Naive thymus-derived CD8-positive, alpha-beta T cell (primary cell): ENCODE measurements at regions not wholly inside any gene's neighbourhood (a gene's known extent, or its start where the extent isn't known, plus 50 kb on each side); places are given as distances from the start of the nearest gene placed in this dataset.

Experiments
- ATAC-seq, 2 donors: fragments of 150-1000 bp; cut with Tn5 transposase in 1 of 2; sonication (Bioruptor Pico), chemical (Tn5 transposase) in 1 of 2; 1 replicate in 1 of 2; 2 replicates in 1 of 2; pipeline ENCODE4 v1.10.0; 2021; ENCODE audit warnings: mild to moderate bottlenecking in 2 of 2, moderate library complexity in 2 of 2
- POLR2A ChIA-PET: fragments of 350-600 bp; sonication (Branson Sonifier 250); formaldehyde crosslinking; loops from one replicate; lab custom pipeline; 2021; ENCODE audit warnings: antibody characterized with exemption; lab: Charles Lee
- DNase-seq, 10 donors: peaks; one replicate each; pipeline versions ENCODE4 v3.0.0 to v3.0.0-alpha.2; 2020 to 2022
- H3K27ac Mint-ChIP-seq, 10 donors: one replicate each; pipeline ENCODE4 v1.8.0; 2020 to 2022; ENCODE audit warnings: mild to moderate bottlenecking in 10 of 10, mixed read lengths in 10 of 10, moderate library complexity in 4 of 10, inconsistent platforms in 1 of 10
- H3K27me3 Mint-ChIP-seq, 5 donors: one replicate each; pipeline ENCODE4 v1.8.0; 2021 to 2022; ENCODE audit warnings: mixed read lengths in 5 of 5
- H3K36me3 Mint-ChIP-seq, 3 donors: one replicate each; pipeline ENCODE4 v1.8.0; 2020 to 2022; ENCODE audit warnings: mixed read lengths in 3 of 3, mild to moderate bottlenecking in 2 of 3, inconsistent platforms in 1 of 3
- H3K4me1 Mint-ChIP-seq, 4 donors: one replicate each; pipeline ENCODE4 v1.8.0; 2021 to 2022; ENCODE audit warnings: mixed read lengths in 4 of 4
- H3K4me3 Mint-ChIP-seq, 10 donors: one replicate each; pipeline ENCODE4 v1.8.0; 2020 to 2022; ENCODE audit warnings: mild to moderate bottlenecking in 10 of 10, mixed read lengths in 10 of 10, moderate library complexity in 6 of 10, inconsistent platforms in 1 of 10
- H3K9me3 Mint-ChIP-seq, 9 donors: one replicate each; pipeline ENCODE4 v1.8.0; 2020 to 2022; ENCODE audit warnings: mixed read lengths in 9 of 9, mild to moderate bottlenecking in 3 of 9, inconsistent platforms in 1 of 9, moderate library complexity in 1 of 9

DNA sequence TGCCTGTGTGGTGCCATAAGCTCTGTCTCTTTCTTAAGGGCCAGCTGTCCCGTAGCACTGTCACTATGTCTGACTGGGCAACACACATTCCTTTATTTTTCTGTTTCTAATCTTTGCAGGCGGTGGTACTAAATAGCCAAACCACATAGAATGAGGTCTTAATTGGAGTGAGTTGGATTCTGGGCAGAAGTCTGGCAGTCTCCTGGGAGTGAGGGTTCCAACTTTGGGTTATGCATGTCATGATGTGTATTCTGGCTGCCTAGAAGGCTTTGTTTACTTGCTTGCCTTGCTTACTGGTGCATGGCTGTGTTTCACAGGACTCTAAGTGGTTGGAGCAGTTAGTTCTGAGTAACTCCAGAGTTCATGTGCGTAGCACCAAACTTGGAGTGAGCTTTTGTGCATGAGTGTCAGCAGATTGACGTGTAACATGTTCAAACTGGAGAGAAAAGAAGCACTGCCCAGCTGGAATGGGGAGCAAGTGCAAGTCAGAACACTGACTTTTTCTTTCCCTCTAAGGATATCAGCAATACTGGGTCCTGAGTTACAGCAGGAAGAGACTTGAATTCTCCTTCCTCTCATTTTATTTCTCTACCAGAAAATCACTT is 185.8 kb downstream of the PCSK1 start:
- H3K36me3 Mint-ChIP-seq: no peaks in the 10 kb centered on the region
- H3K4me3 Mint-ChIP-seq: no peak overlapping the region
- H3K27ac Mint-ChIP-seq: no peak overlapping the region
- no peak for DNase-seq
- POLR2A ChIA-PET: no interaction called here
- no peaks in the 10 kb centered on the region for H3K4me1 Mint-ChIP-seq
- peaks cover 7 to 24% (median 16%) of the 10 kb centered on the region in 5 donors for H3K27me3 Mint-ChIP-seq
- ATAC-seq: no peak
- peaks cover 0 to 5% (median 0%) of the 10 kb centered on the region in 9 donors for H3K9me3 Mint-ChIP-seq

DNA sequence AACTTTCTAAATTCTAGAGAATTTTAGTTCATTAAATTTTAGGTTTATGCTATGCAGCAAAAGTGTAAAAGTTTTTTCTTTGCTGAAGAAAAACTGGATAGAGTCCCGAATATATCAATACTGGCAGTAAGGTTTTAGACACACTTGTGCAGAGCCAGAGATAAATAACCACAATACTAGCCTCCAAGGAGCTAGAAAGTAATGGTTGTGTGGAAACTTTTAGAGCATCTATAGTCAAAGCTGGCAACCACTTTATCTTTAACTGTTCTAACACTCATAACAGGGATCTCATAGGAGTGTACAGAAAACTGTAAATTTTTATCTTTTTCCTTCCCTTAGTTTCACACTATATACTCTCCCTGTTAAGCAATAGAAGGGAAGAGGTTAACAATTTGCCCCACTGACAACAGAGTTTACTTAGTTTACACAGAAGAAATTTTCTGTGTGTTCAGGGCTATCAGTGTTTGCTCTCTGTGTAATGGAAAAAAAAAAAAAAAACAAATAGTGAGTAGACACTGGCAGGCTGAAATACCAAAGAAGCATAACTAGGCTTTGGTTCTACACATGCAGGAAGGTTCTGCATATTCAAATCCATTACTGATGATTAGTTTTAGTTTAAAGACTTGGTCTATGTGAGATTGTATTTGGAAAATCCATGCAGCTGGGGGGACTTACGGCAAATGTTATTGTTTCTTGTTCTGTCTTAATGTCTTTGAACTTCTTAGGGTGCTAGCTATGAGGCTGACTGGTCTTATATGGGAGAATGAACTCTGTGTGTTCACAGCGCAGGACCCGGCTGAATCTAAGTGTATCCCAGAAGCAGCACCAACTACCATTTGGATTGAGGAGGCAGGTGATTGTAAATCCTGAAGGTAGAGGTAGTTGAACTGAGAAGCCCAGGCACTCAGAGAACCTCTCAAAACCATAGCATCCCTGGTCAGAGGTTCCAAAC is 187.6 kb downstream of the PCSK1 start:
- Mint-ChIP-seq H3K9me3 (peaks cover 0 to 5% (median 0%) of the 10 kb centered on the region in 9 donors), H3K4me1 (no peaks in the 10 kb centered on the region), H3K36me3 (no peaks in the 10 kb centered on the region), H3K27ac (no peak overlapping the region), H3K27me3 (peaks cover 7 to 21% (median 16%) of the 10 kb centered on the region in 5 donors), H3K4me3 (no peak overlapping the region)
- POLR2A ChIA-PET: no interaction called here
- DNase-seq: no peak
- no peak for ATAC-seq

DNA sequence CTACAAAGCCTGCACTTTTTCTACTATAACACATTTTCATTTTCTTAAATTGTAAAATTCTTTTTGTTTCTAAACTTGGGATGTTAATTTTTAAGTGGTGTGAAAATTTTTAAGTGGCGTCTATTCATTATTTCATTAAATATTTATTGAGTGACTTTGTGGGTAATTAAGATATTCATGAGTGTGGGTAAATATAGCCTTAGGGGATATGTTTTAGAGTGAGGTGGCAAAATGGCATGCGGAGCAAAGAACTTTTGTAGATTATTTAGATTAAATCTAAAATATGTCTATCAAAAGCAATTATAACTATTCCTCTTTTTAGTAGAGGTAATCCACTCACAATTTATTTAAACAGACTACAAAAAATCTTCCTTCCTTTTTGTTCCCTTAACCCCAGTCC is 188.4 kb downstream of the PCSK1 start:
- no peaks in the 10 kb centered on the region for H3K4me1 Mint-ChIP-seq
- POLR2A ChIA-PET: no interaction called here
- no peak for DNase-seq
- ATAC-seq: no peak
- H3K27me3 Mint-ChIP-seq: peaks cover 7 to 18% (median 16%) of the 10 kb centered on the region in 5 donors
- no peaks in the 10 kb centered on the region for H3K36me3 Mint-ChIP-seq
- H3K9me3 Mint-ChIP-seq: peaks cover 0 to 5% (median 0%) of the 10 kb centered on the region in 9 donors
- H3K4me3 Mint-ChIP-seq: no peak overlapping the region
- H3K27ac Mint-ChIP-seq: no peak overlapping the region

DNA sequence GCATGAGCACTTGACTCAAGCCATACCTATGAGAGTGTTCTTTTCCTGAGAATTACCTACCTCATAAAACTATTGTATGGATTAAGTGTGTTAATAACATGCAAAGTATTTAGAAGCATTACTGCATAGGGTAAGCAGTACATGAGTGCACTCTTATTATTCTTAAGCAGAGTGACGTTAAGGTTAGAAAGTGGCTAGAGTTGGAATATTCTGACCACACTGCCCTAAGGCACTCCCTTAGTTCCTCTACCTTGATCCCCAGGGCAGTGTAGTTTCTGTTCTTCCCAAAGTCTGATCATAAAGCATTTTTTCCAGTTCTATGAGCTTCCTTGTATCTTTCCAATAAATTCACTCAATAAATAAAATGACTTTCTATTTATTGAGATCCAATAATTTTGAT is 189.2 kb downstream of the PCSK1 start:
- Mint-ChIP-seq H3K4me1 (no peaks in the 10 kb centered on the region), H3K36me3 (no peaks in the 10 kb centered on the region), H3K4me3 (no peak overlapping the region), H3K27me3 (peaks cover 7 to 17% (median 16%) of the 10 kb centered on the region in 5 donors), H3K27ac (no peak overlapping the region), H3K9me3 (peaks cover 0 to 5% (median 0%) of the 10 kb centered on the region in 9 donors)
- DNase-seq: no peak
- ATAC-seq: no peak
- POLR2A ChIA-PET: no interaction called here

DNA sequence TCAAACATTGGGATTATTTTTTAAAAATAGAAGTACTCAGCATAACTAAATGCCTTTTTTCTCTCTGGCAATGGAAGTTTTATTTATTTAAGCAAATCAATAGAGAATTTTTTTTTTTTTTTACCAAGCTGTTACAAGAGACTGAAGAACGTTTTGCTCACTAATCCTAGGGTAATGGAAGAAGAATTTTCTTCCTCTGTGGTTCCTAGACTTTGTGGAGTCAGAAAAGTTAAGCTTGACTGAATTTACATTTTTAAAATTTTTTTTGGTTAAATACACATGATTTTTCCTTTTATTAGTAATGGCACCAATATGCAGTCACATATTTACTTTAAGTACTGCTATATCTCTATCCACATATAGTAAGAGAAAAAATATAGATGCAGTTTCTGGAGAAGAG is 189.8 kb downstream of the PCSK1 start:
- H3K9me3 Mint-ChIP-seq: peaks cover 0 to 5% (median 0%) of the 10 kb centered on the region in 9 donors

DNA sequence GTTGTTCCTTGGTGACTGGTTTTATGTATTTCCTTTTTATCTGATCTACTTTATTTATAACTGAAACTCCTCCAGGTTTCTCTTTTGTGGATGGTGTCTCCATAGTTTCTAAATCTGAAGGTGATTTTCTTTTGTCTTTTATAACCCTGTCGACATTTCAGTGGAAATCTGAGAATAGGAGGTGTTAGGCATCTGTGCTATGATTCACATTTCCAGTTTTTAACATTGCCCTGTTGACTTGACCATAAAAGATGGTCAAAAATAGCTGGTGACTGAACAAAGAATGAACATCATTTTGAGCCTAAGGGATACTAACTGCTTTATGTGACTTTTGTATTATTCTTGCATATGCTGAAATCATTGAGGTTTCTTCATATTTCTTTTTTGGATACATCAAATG is 190.5 kb downstream of the PCSK1 start:
- Mint-ChIP-seq H3K4me3 (no peak overlapping the region), H3K36me3 (no peaks in the 10 kb centered on the region), H3K4me1 (no peaks in the 10 kb centered on the region), H3K27ac (no peak overlapping the region), H3K27me3 (peaks cover 7 to 19% (median 13%) of the 10 kb centered on the region in 5 donors), H3K9me3 (peaks cover 0 to 5% (median 0%) of the 10 kb centered on the region in 9 donors)
- POLR2A ChIA-PET: no interaction called here
- no peak for DNase-seq
- ATAC-seq: no peak

More for the DNA sequence above, 189.8 kb downstream of the PCSK1 start:
- no peak for ATAC-seq
- Mint-ChIP-seq H3K27me3 (peaks cover 7 to 18% (median 15%) of the 10 kb centered on the region in 5 donors), H3K27ac (no peak overlapping the region), H3K4me3 (no peak overlapping the region), H3K4me1 (no peaks in the 10 kb centered on the region), H3K36me3 (no peaks in the 10 kb centered on the region)
- no peak for DNase-seq
- POLR2A ChIA-PET: no interaction called here

DNA sequence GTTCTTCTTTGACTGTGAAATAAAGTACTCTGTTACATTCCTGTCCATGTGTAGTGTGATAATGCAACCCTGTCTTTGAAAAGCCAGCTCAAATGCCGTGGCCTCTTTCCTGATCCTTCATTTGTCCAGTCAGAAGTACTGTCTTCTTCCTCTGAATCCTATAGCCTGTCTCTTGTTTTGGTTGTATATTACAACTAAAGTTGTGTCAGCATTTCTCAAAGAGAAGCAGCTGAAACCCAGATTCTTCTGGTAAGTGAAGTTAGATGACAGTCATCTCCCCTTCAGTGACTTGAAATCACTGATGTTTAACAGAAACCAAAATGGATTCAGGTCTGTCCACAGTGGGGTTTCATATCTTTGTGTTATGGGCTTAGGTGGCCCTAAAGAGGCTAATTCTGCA is 196.2 kb downstream of the PCSK1 start:
- no peak for ATAC-seq
- H3K27me3 Mint-ChIP-seq: peaks cover 0 to 13% (median 2%) of the 10 kb centered on the region in 5 donors
- no peaks in the 10 kb centered on the region for H3K9me3 Mint-ChIP-seq
- POLR2A ChIA-PET: no interaction called here
- H3K4me3 Mint-ChIP-seq: no peak overlapping the region
- no peak overlapping the region for H3K27ac Mint-ChIP-seq
- H3K36me3 Mint-ChIP-seq: no peaks in the 10 kb centered on the region
- DNase-seq: no peak
- H3K4me1 Mint-ChIP-seq: no peaks in the 10 kb centered on the region

DNA sequence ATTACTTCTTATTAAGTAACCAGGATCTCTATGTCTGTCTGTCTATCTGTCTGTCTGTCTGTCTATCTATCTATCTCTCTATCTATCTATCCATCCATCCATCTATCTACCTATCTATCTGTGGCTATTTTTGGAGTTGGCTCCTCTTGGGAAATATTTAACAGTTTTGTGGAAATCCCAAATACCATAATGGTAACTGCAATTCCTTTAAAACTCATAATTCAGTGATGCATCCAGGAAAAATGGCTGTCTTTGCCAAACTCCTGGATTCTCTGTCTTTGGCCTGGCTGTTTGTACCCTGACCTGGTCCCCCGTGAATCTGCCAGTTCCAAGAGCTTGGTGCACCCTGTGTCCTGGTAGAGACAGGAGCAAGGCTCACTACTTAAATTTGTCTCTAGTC is 197.0 kb downstream of the PCSK1 start:
- no peaks in the 10 kb centered on the region for H3K36me3 Mint-ChIP-seq

DNA sequence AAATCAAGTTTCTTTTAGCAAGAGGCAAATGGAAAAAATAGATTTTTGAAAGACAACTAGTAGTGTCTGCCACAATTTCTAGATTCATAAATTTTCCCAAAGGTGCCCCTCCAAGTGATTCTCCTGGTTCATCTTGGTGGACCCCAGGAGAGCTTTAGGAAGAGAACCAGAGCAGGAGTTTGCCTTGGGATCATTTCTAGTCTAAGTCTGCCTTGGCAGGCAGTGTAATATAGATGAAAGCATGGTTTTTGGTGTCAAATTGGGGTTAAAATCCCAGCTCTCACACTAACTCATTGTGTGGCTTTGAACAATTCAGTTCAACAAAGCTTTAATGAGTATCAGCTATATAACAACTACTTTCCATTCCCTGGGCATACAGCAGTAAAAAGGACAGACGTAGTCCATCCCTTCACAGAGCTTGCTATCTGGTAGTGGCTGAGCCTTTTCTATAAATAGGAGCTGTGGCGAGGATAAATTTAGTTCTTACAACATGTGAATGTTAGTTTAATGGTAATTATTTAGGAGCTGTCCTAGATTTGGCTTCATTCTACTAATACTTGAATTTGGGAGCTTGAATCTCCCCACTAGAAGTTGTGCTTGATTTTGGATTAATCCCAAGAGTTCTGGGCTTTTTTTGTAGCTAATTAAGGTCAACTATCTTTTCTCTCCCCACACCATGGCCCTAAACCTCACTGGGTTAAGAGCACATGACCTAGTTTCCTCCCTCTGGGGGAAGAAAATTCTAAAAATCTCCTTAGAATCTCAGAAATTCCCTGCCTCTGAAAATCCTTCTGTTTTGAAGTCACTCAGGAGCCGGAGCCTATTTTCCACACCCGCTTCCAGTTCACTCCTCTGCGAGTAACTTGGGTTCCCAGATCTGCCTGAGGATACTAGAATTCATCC is 197.8 kb downstream of the PCSK1 start:
- DNase-seq: no peak
- H3K27ac Mint-ChIP-seq: no peak overlapping the region
- no peaks in the 10 kb centered on the region for H3K36me3 Mint-ChIP-seq
- H3K4me3 Mint-ChIP-seq: no peak overlapping the region
- peaks cover 4 to 22% (median 6%) of the 10 kb centered on the region in 5 donors for H3K27me3 Mint-ChIP-seq
- H3K9me3 Mint-ChIP-seq: peaks cover 0 to 3% (median 0%) of the 10 kb centered on the region in 9 donors
- H3K4me1 Mint-ChIP-seq: no peaks in the 10 kb centered on the region
- POLR2A ChIA-PET: no interaction called here
- ATAC-seq: no peak

More for the DNA sequence above, 197.0 kb downstream of the PCSK1 start:
- peaks cover 0 to 3% (median 0%) of the 10 kb centered on the region in 9 donors for H3K9me3 Mint-ChIP-seq
- H3K27me3 Mint-ChIP-seq: peaks cover 2 to 19% (median 4%) of the 10 kb centered on the region in 5 donors
- H3K4me3 Mint-ChIP-seq: no peak overlapping the region
- POLR2A ChIA-PET: no interaction called here
- no peak for DNase-seq
- H3K27ac Mint-ChIP-seq: no peak overlapping the region
- H3K4me1 Mint-ChIP-seq: no peaks in the 10 kb centered on the region
- no peak for ATAC-seq

DNA sequence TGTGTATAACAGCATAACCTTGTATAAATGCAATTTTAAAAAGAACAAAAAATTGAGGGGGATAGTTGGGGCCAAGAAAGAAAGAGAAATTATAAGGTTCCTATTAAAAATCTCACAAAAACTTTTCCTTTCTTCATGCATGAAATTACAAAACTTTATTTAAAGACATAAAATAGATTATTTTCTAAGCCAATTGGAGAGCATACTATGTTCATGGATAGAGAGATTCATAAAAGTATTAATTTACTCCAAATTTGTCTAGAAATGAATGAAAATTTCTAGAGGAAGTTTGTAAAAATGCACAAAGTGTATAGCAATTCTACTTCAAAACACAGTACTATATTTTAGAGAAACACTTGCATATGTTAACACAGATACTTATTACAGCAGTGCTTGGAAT is 200.4 kb downstream of the PCSK1 start:
- H3K4me3 Mint-ChIP-seq: no peak overlapping the region
- no peaks in the 10 kb centered on the region for H3K36me3 Mint-ChIP-seq
- H3K27ac Mint-ChIP-seq: no peak overlapping the region
- ATAC-seq (no peak), DNase-seq (no peak)
- peaks cover 0 to 3% (median 0%) of the 10 kb centered on the region in 9 donors for H3K9me3 Mint-ChIP-seq
- H3K27me3 Mint-ChIP-seq: peaks cover 8 to 29% (median 13%) of the 10 kb centered on the region in 5 donors
- POLR2A ChIA-PET: no interaction called here
- H3K4me1 Mint-ChIP-seq: no peaks in the 10 kb centered on the region

DNA sequence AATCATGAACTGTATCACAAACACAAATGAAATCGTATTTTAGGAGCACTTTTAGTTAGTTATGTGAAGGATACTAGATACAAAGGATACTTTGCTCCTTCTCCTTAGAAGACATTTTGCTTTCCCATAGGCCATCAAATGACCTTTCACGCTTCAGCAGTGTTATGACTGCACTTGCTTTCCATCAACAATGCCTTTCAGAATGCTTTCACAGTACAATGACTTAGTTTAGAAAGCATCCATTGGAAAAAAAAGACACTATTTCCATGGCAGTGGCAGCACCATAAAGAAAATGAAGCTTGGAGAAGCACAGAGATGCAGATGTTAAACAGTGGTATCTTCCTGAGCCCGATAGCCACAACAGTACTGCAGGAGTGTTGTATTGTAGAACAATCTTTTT is 203.9 kb downstream of the PCSK1 start:
- peaks cover 0 to 3% (median 0%) of the 10 kb centered on the region in 9 donors for H3K9me3 Mint-ChIP-seq
- no peak overlapping the region for H3K27ac Mint-ChIP-seq
- DNase-seq (no peak), ATAC-seq (no peak)
- no peak overlapping the region for H3K4me3 Mint-ChIP-seq
- H3K36me3 Mint-ChIP-seq: no peaks in the 10 kb centered on the region
- POLR2A ChIA-PET: no interaction called here
- peaks cover 9 to 33% (median 16%) of the 10 kb centered on the region in 5 donors for H3K27me3 Mint-ChIP-seq
- no peaks in the 10 kb centered on the region for H3K4me1 Mint-ChIP-seq

DNA sequence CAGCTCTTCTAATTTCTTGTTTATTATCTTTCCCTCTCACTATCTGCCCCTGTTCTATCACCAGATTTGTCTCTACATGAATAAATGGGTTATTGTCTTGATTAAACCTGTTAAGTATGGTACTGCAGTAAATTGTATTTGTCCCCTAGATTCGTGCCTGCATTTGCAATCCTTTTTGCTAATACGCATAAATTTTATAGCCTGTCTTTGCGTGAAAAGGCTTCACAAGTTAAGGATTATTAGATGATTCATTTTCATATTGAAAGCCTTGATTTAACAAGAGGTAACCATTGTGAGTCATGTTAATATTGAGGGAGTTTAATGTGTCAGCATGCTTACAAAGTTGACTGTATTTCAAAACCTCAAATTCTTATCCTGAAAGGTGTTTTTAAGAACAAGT is 204.6 kb downstream of the PCSK1 start:
- Mint-ChIP-seq H3K27ac (no peak overlapping the region), H3K27me3 (peaks cover 9 to 33% (median 15%) of the 10 kb centered on the region in 5 donors), H3K36me3 (no peaks in the 10 kb centered on the region), H3K9me3 (peaks cover 0 to 3% (median 0%) of the 10 kb centered on the region in 9 donors), H3K4me1 (no peaks in the 10 kb centered on the region), H3K4me3 (no peak overlapping the region)
- no peak for ATAC-seq
- DNase-seq: no peak
- POLR2A ChIA-PET: no interaction called here
